C4-2B (cell line): ENCODE measurements at regions not wholly inside any gene's neighbourhood (a gene's known extent, or its start where the extent isn't known, plus 50 kb on each side); places are given as distances from the start of the nearest gene placed in this dataset.

Source experiments
- CTCF ChIP-seq: fragments of 450-650 bp; conservative IDR thresholded peaks from 2 replicates; pipeline ENCODE4 v1.5.1; 2017; ENCODE audit warnings: mild to moderate bottlenecking
- ZFX ChIP-seq: fragments of 450-650 bp; IDR thresholded peaks from 2 replicates; pipeline ENCODE4 v1.6.1; 2017

GRCh38 chr2:183901931-183902330 lies 696.4 kb upstream of the ZNF804A start:
- TF ChIP-seq CTCF = no peak
- TF ChIP-seq ZFX = no peak
